Cardiac fibroblast (primary cell): ENCODE measurements at regions not wholly inside any gene's neighbourhood (a gene's known extent, or its start where the extent isn't known, plus 50 kb on each side); places are given as distances from the start of the nearest gene placed in this dataset.

ENCODE experiments used
- DNase-seq, 2 donors: peaks; one replicate each; pipeline versions ENCODE4 v3.0.0 to v3.0.0-alpha.2; 2010; ENCODE audit warnings: low read depth in 2 of 2
- H3K4me3 ChIP-seq, 2 donors: replicated peaks in 1 of 2; 1 replicate in 1 of 2; 2 replicates in 1 of 2; pipeline ENCODE4 v1.5.1; 2011; ENCODE audit warnings: low read depth in 2 of 2, low read length in 2 of 2, mild to moderate bottlenecking in 2 of 2, moderate library complexity in 1 of 2
- CTCF ChIP-seq: IDR thresholded peaks from one replicate; pipeline ENCODE4 v1.5.1; 2011; ENCODE audit warnings: low read depth, mild to moderate bottlenecking, low read length, inconsistent platforms

DNA sequence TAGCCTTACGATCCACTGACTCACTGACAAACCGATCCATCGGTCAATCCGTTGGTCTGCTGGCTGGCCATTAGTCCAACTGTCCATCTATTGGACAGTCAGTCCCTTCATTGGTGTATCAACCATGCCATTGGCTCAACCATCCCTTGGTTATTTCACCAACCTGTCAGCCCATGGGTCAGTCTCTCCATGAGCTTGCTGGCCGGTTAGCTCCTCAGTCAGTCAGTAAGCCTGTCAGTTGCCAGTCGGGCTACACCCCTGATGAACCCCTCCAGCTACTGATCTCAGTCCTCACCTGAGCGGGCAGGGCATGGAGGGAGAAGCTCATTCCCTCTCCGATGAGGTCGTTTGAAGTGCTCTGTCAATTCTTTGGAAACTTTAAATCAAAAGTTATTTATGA lies 166.5 kb downstream of the FGF18 start:
- DNase-seq: no peak
- no peak for TF ChIP-seq CTCF
- H3K4me3 ChIP-seq: no peak overlapping the region

GRCh38 chr5:171586436-171586835 lies 167.0 kb downstream of the FGF18 start:
- H3K4me3 ChIP-seq: no peak overlapping the region
- no peak for DNase-seq
- no peak for TF ChIP-seq CTCF

DNA sequence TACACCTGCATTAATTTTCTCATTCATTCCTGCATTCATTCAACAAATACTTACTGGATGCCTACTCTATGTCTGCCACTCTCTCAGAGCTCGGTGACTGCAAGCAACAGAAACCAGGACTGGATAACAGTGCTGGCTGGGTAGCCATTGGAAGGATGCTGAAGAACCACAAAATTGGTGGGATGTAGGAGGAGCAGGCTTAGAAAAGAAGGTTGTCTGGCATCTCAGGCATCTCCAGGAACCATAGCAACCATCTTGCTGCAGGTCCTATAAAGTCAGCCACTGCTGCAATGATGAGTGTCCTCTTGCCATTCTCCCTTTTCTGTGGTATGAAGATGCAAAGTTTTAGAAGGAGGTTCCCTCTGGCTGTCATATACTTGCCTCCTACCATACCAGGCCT lies 168.6 kb downstream of the FGF18 start:
- H3K4me3 ChIP-seq: no peak overlapping the region
- no peak for TF ChIP-seq CTCF

DNA sequence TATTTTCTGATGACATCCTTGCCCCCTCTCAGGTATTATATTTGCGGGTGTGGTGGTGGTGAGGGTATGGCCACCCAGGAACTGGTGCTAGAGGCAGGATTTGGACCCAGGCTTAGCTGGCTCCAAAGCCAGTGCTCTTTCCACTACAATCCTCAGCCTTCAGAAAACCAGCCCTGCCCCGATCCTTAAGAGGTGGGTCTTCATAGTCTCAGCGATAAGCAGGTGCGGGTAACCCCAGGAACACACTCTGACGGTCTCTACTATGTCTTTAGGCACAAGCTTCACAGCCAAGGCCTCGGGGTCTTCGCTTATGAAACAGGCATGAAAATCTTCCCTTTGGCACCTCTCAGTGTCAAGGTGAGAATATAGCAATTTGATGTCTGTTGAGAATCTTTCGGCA lies 169.3 kb downstream of the FGF18 start:
- no peak overlapping the region for H3K4me3 ChIP-seq
- TF ChIP-seq CTCF: no peak
- no peak for DNase-seq

More for the DNA sequence above, 168.6 kb downstream of the FGF18 start:
- no peak for DNase-seq

- DNase-seq: no peak
- TF ChIP-seq CTCF: no peak
- no peak overlapping the region for H3K4me3 ChIP-seq
Measured at GRCh38 chr5:171589461-171589860, 170.0 kb downstream of the FGF18 start.

DNA sequence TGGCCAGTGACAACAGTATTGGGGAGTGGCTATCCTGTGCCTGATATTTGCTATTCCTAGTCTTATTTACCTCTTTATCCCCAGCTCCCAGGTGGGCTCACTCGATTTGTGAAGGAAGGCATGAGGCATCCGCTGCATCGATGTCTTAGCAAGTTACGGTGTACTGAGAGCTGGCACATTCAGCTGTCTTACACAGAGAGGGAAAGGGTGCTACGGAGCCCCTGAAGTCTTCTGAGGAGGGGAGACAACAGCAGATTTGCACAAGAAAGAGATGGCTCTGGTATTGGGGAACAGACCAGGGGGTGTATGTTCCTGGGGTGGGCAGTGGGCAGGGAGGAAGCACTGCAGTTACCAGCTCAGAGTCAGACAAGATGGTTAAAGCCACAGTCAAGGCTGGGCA lies 172.6 kb downstream of the FGF18 start:
- H3K4me3 ChIP-seq: no peak overlapping the region
- TF ChIP-seq CTCF: no peak
- DNase-seq: no peak

DNA sequence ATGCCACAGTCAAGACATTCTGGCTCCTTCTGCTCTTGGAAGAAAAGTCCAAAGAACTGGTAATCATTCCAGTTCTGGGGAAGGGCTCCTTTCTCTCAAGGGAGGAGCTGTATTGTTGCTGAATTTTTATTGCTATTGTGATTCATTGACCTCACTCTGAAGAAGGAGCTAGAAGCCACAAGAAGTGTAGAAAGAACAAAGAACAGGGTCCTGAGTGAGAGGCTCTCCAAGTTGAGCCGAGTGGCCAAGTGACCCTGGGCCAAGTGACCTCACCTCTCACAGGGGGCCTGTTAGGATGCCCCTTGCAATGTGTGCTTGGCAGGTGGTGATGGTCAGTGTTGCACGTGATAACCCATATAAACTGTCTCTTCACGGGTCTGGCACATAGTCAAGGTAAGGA lies 173.3 kb downstream of the FGF18 start:
- no peak overlapping the region for H3K4me3 ChIP-seq
- no peak for DNase-seq
- TF ChIP-seq CTCF: no peak
